NCI-H1436 treated with DMSO at 0.1 percent for 48 hours (cell line): ENCODE measurements at regions not wholly inside any gene's neighbourhood (a gene's known extent, or its start where the extent isn't known, plus 50 kb on each side); places are given as distances from the start of the nearest gene placed in this dataset.
"Not testable (repeated sequence)": the region's sequence is repeated elsewhere in the genome, so short reads cannot be mapped to it uniquely, and the experiment has no call there.

Experiments
- DNase-seq: peaks from one replicate; lab custom pipeline; 2025; lab: John Stamatoyannopoulos, UW

GRCh38 chr6:168939041-168939440 is 314.6 kb downstream of the THBS2 start:
- no peak for DNase-seq

GRCh38 chr6:168938546-168938945 is 315.1 kb downstream of the THBS2 start:
- no peak for DNase-seq

GRCh38 chr6:168937054-168937453 is 316.6 kb downstream of the THBS2 start:
- no peak for DNase-seq

GRCh38 chr6:168935628-168936010 is 318.0 kb downstream of the THBS2 start:
- DNase-seq: no peak

- no peak for DNase-seq
These were observed 318.7 kb downstream of the THBS2 start for GRCh38 chr6:168934660-168935627.

- DNase-seq: not testable (repeated sequence)
These were observed 321.5 kb downstream of the THBS2 start for GRCh38 chr6:168932171-168932570.

GRCh38 chr6:168931072-168931471 is 322.6 kb downstream of the THBS2 start:
- DNase-seq: not testable (repeated sequence)

GRCh38 chr6:168929871-168930450 is 323.7 kb downstream of the THBS2 start:
- no peak for DNase-seq

- DNase-seq: no peak
These were observed 325.6 kb downstream of the THBS2 start for GRCh38 chr6:168928012-168928411.

- no peak for DNase-seq
These were observed 326.6 kb downstream of the THBS2 start for GRCh38 chr6:168927026-168927425.

GRCh38 chr6:168926306-168926705 is 327.3 kb downstream of the THBS2 start:
- no peak for DNase-seq

- DNase-seq: no peak
These were observed 328.0 kb downstream of the THBS2 start for GRCh38 chr6:168925671-168926070.

GRCh38 chr6:168923171-168923570 is 330.5 kb downstream of the THBS2 start:
- DNase-seq: no peak

GRCh38 chr6:168922436-168922835 is 331.2 kb downstream of the THBS2 start:
- no peak for DNase-seq

GRCh38 chr6:168920289-168920688 is 333.4 kb downstream of the THBS2 start:
- DNase-seq: no peak

GRCh38 chr6:168919470-168920179 is 334.0 kb downstream of the THBS2 start:
- no peak for DNase-seq

GRCh38 chr6:168916576-168917211 is 337.0 kb downstream of the THBS2 start:
- DNase-seq: no peak

GRCh38 chr6:168915855-168916254 is 337.8 kb downstream of the THBS2 start:
- no peak for DNase-seq

GRCh38 chr6:168915242-168915641 is 338.4 kb downstream of the THBS2 start:
- no peak for DNase-seq

GRCh38 chr6:168913866-168914469 is 339.7 kb downstream of the THBS2 start:
- DNase-seq: no peak

GRCh38 chr6:168913231-168913865 is 340.3 kb downstream of the THBS2 start:
- not testable (repeated sequence) for DNase-seq
